ENCODE measurements at regions not wholly inside any gene's neighbourhood (a gene's known extent, or its start where the extent isn't known, plus 50 kb on each side); places are given as distances from the start of the nearest gene placed in this dataset.

GRCh38 chr2:7967707-7968405 is 714.0 kb upstream of the ID2 start:
- DNase-seq (ENCODE audit: low spot score): no peak

- DNase-seq (ENCODE audit: low spot score): no peak
These were observed 711.9 kb upstream of the ID2 start for GRCh38 chr2:7969756-7970515.

GRCh38 chr2:7971248-7971647 is 710.6 kb upstream of the ID2 start:
- DNase-seq (ENCODE audit: low spot score): no peak

GRCh38 chr2:7971841-7972240 is 710.0 kb upstream of the ID2 start:
- no peak for DNase-seq (ENCODE audit: low spot score)

- DNase-seq (ENCODE audit: low spot score): no peak
These were observed 709.2 kb upstream of the ID2 start for GRCh38 chr2:7972670-7973069.

- no peak for DNase-seq (ENCODE audit: low spot score)
These were observed 707.9 kb upstream of the ID2 start for GRCh38 chr2:7973801-7974480.

- no peak for DNase-seq (ENCODE audit: low spot score)
These were observed 706.9 kb upstream of the ID2 start for GRCh38 chr2:7974936-7975335.

- DNase-seq (ENCODE audit: low spot score): no peak
These were observed 705.6 kb upstream of the ID2 start for GRCh38 chr2:7976206-7976605.

GRCh38 chr2:7977981-7978380 is 703.9 kb upstream of the ID2 start:
- DNase-seq (ENCODE audit: low spot score): no peak

- no peak for DNase-seq (ENCODE audit: low spot score)
These were observed 699.8 kb upstream of the ID2 start for GRCh38 chr2:7982054-7982453.

- no peak for DNase-seq (ENCODE audit: low spot score)
These were observed 698.4 kb upstream of the ID2 start for GRCh38 chr2:7983451-7983850.

GRCh38 chr2:7983912-7984311 is 697.9 kb upstream of the ID2 start:
- DNase-seq (ENCODE audit: low spot score): no peak

- no peak for DNase-seq (ENCODE audit: low spot score)
These were observed 697.0 kb upstream of the ID2 start for GRCh38 chr2:7984693-7985353.

- no peak for DNase-seq (ENCODE audit: low spot score)
These were observed 695.4 kb upstream of the ID2 start for GRCh38 chr2:7986431-7986830.

- DNase-seq (ENCODE audit: low spot score): no peak
These were observed 693.9 kb upstream of the ID2 start for GRCh38 chr2:7987992-7988391.

GRCh38 chr2:7988440-7988839 is 693.4 kb upstream of the ID2 start:
- no peak for DNase-seq (ENCODE audit: low spot score)

- DNase-seq (ENCODE audit: low spot score): no peak
These were observed 692.0 kb upstream of the ID2 start for GRCh38 chr2:7989823-7990222.

GRCh38 chr2:7992612-7993602 is 688.9 kb upstream of the ID2 start:
- DNase-seq (ENCODE audit: low spot score): no peak

- no peak for DNase-seq (ENCODE audit: low spot score)
These were observed 687.4 kb upstream of the ID2 start for GRCh38 chr2:7994397-7994951.

- no peak for DNase-seq (ENCODE audit: low spot score)
These were observed 684.6 kb upstream of the ID2 start for GRCh38 chr2:7997279-7997678.

Data from HT-29 (cell line).